ENCODE measurements at regions not wholly inside any gene's neighbourhood (a gene's known extent, or its start where the extent isn't known, plus 50 kb on each side); places are given as distances from the start of the nearest gene placed in this dataset.

- intact Hi-C loops (cut with DNase I; ENCODE audit: low total_unique reads) (no loop called here), in situ Hi-C loops (cut with MboI; ENCODE audit: low sequenced_read_pairs in 4 of 4) (no loop called here)
- H3K27me3 ChIP-seq, result no peaks in the 10 kb centered on the region
- H3K4me3 ChIP-seq, result no peak overlapping the region
- peaks cover 0 to 4% (median 0%) of the 10 kb centered on the region in 3 donors for H3K9me3 ChIP-seq
- no peaks in the 10 kb centered on the region for H3K36me3 ChIP-seq
- DNase-seq (no peak), ATAC-seq (no peak)
- TF ChIP-seq POLR2A (IDR thresholded peaks at IDR 0.05) (no peak), CTCF (IDR thresholded peaks at IDR 0.05 in 4 of 5, conservative IDR thresholded peaks at IDR 0.05 in 1 of 5) (no peak)
- no peak overlapping the region for H3K27ac ChIP-seq
- no peaks in the 10 kb centered on the region for H3K4me1 ChIP-seq
Observed at GRCh38 chr5:165173651-165174050, 1668.2 kb downstream of the MAT2B start.

- intact Hi-C loops (cut with DNase I; ENCODE audit: low total_unique reads) (no loop called here), in situ Hi-C loops (cut with MboI; ENCODE audit: low sequenced_read_pairs in 4 of 4) (no loop called here)
- TF ChIP-seq CTCF (IDR thresholded peaks at IDR 0.05 in 4 of 5, conservative IDR thresholded peaks at IDR 0.05 in 1 of 5) (no peak), POLR2A (IDR thresholded peaks at IDR 0.05) (no peak)
- Histone ChIP-seq H3K4me1 (no peaks in the 10 kb centered on the region), H3K27me3 (no peaks in the 10 kb centered on the region), H3K27ac (no peak overlapping the region), H3K9me3 (peaks cover 0 to 4% (median 0%) of the 10 kb centered on the region in 3 donors), H3K36me3 (no peaks in the 10 kb centered on the region), H3K4me3 (no peak overlapping the region)
- DNase-seq, result no peak
- no peak for ATAC-seq
Observed at GRCh38 chr5:165175041-165175440, 1669.6 kb downstream of the MAT2B start.

- no peaks in the 10 kb centered on the region for H3K27me3 ChIP-seq
- no peaks in the 10 kb centered on the region for H3K9me3 ChIP-seq
- intact Hi-C loops (cut with DNase I; ENCODE audit: low total_unique reads), result no loop called here
- ATAC-seq (no peak), DNase-seq (no peak)
- H3K36me3 ChIP-seq, result no peaks in the 10 kb centered on the region
- H3K4me1 ChIP-seq, result no peaks in the 10 kb centered on the region
- in situ Hi-C loops (cut with MboI; ENCODE audit: low sequenced_read_pairs in 4 of 4), result no loop called here
- TF ChIP-seq CTCF (IDR thresholded peaks at IDR 0.05 in 4 of 5, conservative IDR thresholded peaks at IDR 0.05 in 1 of 5) (no peak), POLR2A (IDR thresholded peaks at IDR 0.05) (no peak)
- no peak overlapping the region for H3K27ac ChIP-seq
- no peak overlapping the region for H3K4me3 ChIP-seq
Observed at GRCh38 chr5:165184183-165184582, 1678.8 kb downstream of the MAT2B start.

- TF ChIP-seq POLR2A (IDR thresholded peaks at IDR 0.05) (no peak), CTCF (IDR thresholded peaks at IDR 0.05 in 4 of 5, conservative IDR thresholded peaks at IDR 0.05 in 1 of 5) (no peak)
- no peak overlapping the region for H3K27ac ChIP-seq
- no peaks in the 10 kb centered on the region for H3K36me3 ChIP-seq
- in situ Hi-C loops (cut with MboI; ENCODE audit: low sequenced_read_pairs in 4 of 4), result no loop called here
- no peaks in the 10 kb centered on the region for H3K9me3 ChIP-seq
- intact Hi-C loops (cut with DNase I; ENCODE audit: low total_unique reads), result no loop called here
- no peaks in the 10 kb centered on the region for H3K4me1 ChIP-seq
- DNase-seq, result no peak
- no peak overlapping the region for H3K4me3 ChIP-seq
- no peak for ATAC-seq
- H3K27me3 ChIP-seq, result no peaks in the 10 kb centered on the region
Observed at GRCh38 chr5:165185716-165186115, 1680.3 kb downstream of the MAT2B start.

- in situ Hi-C loops (cut with MboI; ENCODE audit: low sequenced_read_pairs in 4 of 4), result no loop called here
- Histone ChIP-seq H3K27ac (no peak overlapping the region), H3K4me1 (no peaks in the 10 kb centered on the region), H3K9me3 (no peaks in the 10 kb centered on the region), H3K36me3 (no peaks in the 10 kb centered on the region), H3K27me3 (no peaks in the 10 kb centered on the region), H3K4me3 (no peak overlapping the region)
- no peak for DNase-seq
- TF ChIP-seq CTCF (IDR thresholded peaks at IDR 0.05 in 4 of 5, conservative IDR thresholded peaks at IDR 0.05 in 1 of 5) (no peak), POLR2A (IDR thresholded peaks at IDR 0.05) (no peak)
- ATAC-seq, result no peak
- intact Hi-C loops (cut with DNase I; ENCODE audit: low total_unique reads), result no loop called here
Observed at GRCh38 chr5:165187815-165188214, 1682.4 kb downstream of the MAT2B start.

Data from gastrocnemius medialis (tissue), 4 donors.